ENCODE measurements at regions not wholly inside any gene's neighbourhood (a gene's known extent, or its start where the extent isn't known, plus 50 kb on each side); places are given as distances from the start of the nearest gene placed in this dataset.

GRCh38 chr2:180111901-180112300, 104.8 kb upstream of the CWC22 start:
- H3K4me1 ChIP-seq: no peaks in the 10 kb centered on the region
- no peaks in the 10 kb centered on the region for H3K27me3 ChIP-seq
- no peak for TF ChIP-seq CTCF (IDR thresholded peaks at IDR 0.05)
- TF ChIP-seq POLR2A (IDR thresholded peaks at IDR 0.05): no peak
- ATAC-seq: no peak
- H3K36me3 ChIP-seq: no peaks in the 10 kb centered on the region
- intact Hi-C loops (cut with DNase I): no loop called here
- no peak overlapping the region for H3K27ac ChIP-seq
- WGBS (ENCODE audit: insufficient coverage, low coverage, low lambda C conversion rate, missing lambda C conversion rate): 52% methylated on average over 1 of the region's 1 CpG
- DNase-seq: no peak
- H3K4me3 ChIP-seq: no peak overlapping the region
- no peaks in the 10 kb centered on the region for H3K9me3 ChIP-seq

GRCh38 chr2:180110469-180110868, 103.4 kb upstream of the CWC22 start:
- Histone ChIP-seq H3K27ac (no peak overlapping the region), H3K27me3 (no peaks in the 10 kb centered on the region), H3K4me3 (no peak overlapping the region), H3K4me1 (no peaks in the 10 kb centered on the region), H3K36me3 (no peaks in the 10 kb centered on the region), H3K9me3 (no peaks in the 10 kb centered on the region)
- DNase-seq (no peak), ATAC-seq (no peak)
- 74% methylated on average over 6 of the region's 6 CpGs for WGBS (ENCODE audit: insufficient coverage, low coverage, low lambda C conversion rate, missing lambda C conversion rate)
- intact Hi-C loops (cut with DNase I): no loop called here
- no peak for TF ChIP-seq CTCF (IDR thresholded peaks at IDR 0.05)
- no peak for TF ChIP-seq POLR2A (IDR thresholded peaks at IDR 0.05)

GRCh38 chr2:180101846-180102245, 94.7 kb upstream of the CWC22 start:
- no peak for DNase-seq
- TF ChIP-seq POLR2A (IDR thresholded peaks at IDR 0.05): no peak
- TF ChIP-seq CTCF (IDR thresholded peaks at IDR 0.05): no peak
- no peaks in the 10 kb centered on the region for H3K9me3 ChIP-seq
- intact Hi-C loops (cut with DNase I): no loop called here
- H3K36me3 ChIP-seq: no peaks in the 10 kb centered on the region
- WGBS (ENCODE audit: insufficient coverage, low coverage, low lambda C conversion rate, missing lambda C conversion rate): 11% methylated on average over 1 of the region's 1 CpG
- no peak overlapping the region for H3K27ac ChIP-seq
- ATAC-seq: no peak
- no peak overlapping the region for H3K4me3 ChIP-seq
- H3K27me3 ChIP-seq: no peaks in the 10 kb centered on the region
- H3K4me1 ChIP-seq: no peaks in the 10 kb centered on the region

GRCh38 chr2:180099308-180099707, 92.2 kb upstream of the CWC22 start:
- DNase-seq (no peak), ATAC-seq (no peak)
- H3K9me3 ChIP-seq: no peaks in the 10 kb centered on the region
- no peaks in the 10 kb centered on the region for H3K4me1 ChIP-seq
- no peaks in the 10 kb centered on the region for H3K27me3 ChIP-seq
- intact Hi-C loops (cut with DNase I): no loop called here
- no peak overlapping the region for H3K27ac ChIP-seq
- WGBS (ENCODE audit: insufficient coverage, low coverage, low lambda C conversion rate, missing lambda C conversion rate): 61% methylated on average over 4 of the region's 4 CpGs
- H3K36me3 ChIP-seq: no peaks in the 10 kb centered on the region
- TF ChIP-seq CTCF (IDR thresholded peaks at IDR 0.05) (no peak), POLR2A (IDR thresholded peaks at IDR 0.05) (no peak)
- no peak overlapping the region for H3K4me3 ChIP-seq

- no peak for DNase-seq
- no peaks in the 10 kb centered on the region for H3K4me1 ChIP-seq
- no peak overlapping the region for H3K4me3 ChIP-seq
- H3K9me3 ChIP-seq: no peaks in the 10 kb centered on the region
- H3K27me3 ChIP-seq: no peaks in the 10 kb centered on the region
- ATAC-seq: no peak
- H3K36me3 ChIP-seq: no peaks in the 10 kb centered on the region
- no peak overlapping the region for H3K27ac ChIP-seq
- TF ChIP-seq CTCF (IDR thresholded peaks at IDR 0.05) (no peak), POLR2A (IDR thresholded peaks at IDR 0.05) (no peak)
- intact Hi-C loops (cut with DNase I): no loop called here
Observed at GRCh38 chr2:180085144-180085543, 78.0 kb upstream of the CWC22 start.

Data from right lobe of liver (tissue), 6 donors.